T-helper 2 cell treated with Interferon-gamma antibody and Interleukin-4, amounts not matched to agents 5 μg/mL and 100 μg/mL, for 36 hours (primary cell): ENCODE measurements at regions not wholly inside any gene's neighbourhood (a gene's known extent, or its start where the extent isn't known, plus 50 kb on each side); places are given as distances from the start of the nearest gene placed in this dataset.

Source experiments
- DNase-seq: peaks from one replicate; pipeline ENCODE4 v3.0.0; 2021; ENCODE audit warnings: low spot score
- H3K27ac Mint-ChIP-seq: one replicate; pipeline ENCODE4 v1.8.0; 2021; ENCODE audit warnings: mild to moderate bottlenecking, mixed read lengths
- H3K27me3 Mint-ChIP-seq: one replicate; pipeline ENCODE4 v1.8.0; 2021; ENCODE audit warnings: low read depth, mixed read lengths
- H3K36me3 Mint-ChIP-seq: one replicate; pipeline ENCODE4 v1.8.0; 2021; ENCODE audit warnings: low read depth, mixed read lengths
- H3K4me1 Mint-ChIP-seq: one replicate; pipeline ENCODE4 v1.8.0; 2021; ENCODE audit warnings: low read depth, mixed read lengths
- H3K4me3 Mint-ChIP-seq: one replicate; pipeline ENCODE4 v1.8.0; 2022; ENCODE audit warnings: mild to moderate bottlenecking, moderate library complexity, mixed read lengths
- H3K9me3 Mint-ChIP-seq: one replicate; pipeline ENCODE4 v1.8.0; 2021; ENCODE audit warnings: mixed read lengths

- Mint-ChIP-seq H3K4me3 (no peak overlapping the region), H3K36me3 (no peaks in the 10 kb centered on the region), H3K27me3 (no peaks in the 10 kb centered on the region), H3K27ac (no peak overlapping the region), H3K4me1 (no peaks in the 10 kb centered on the region), H3K9me3 (no peaks in the 10 kb centered on the region)
- no peak for DNase-seq
Measured at GRCh38 chr14:56874375-56874774, 64.1 kb upstream of the OTX2 start.

GRCh38 chr14:56870336-56870735, 60.1 kb upstream of the OTX2 start:
- Mint-ChIP-seq H3K4me3 (no peak overlapping the region), H3K9me3 (no peaks in the 10 kb centered on the region), H3K36me3 (no peaks in the 10 kb centered on the region), H3K4me1 (no peaks in the 10 kb centered on the region), H3K27me3 (no peaks in the 10 kb centered on the region), H3K27ac (no peak overlapping the region)
- DNase-seq: no peak

- no peak overlapping the region for H3K27ac Mint-ChIP-seq
- H3K36me3 Mint-ChIP-seq: no peaks in the 10 kb centered on the region
- no peaks in the 10 kb centered on the region for H3K27me3 Mint-ChIP-seq
- H3K4me3 Mint-ChIP-seq: no peak overlapping the region
- H3K4me1 Mint-ChIP-seq: no peaks in the 10 kb centered on the region
- H3K9me3 Mint-ChIP-seq: no peaks in the 10 kb centered on the region
- no peak for DNase-seq
Measured at GRCh38 chr14:56868660-56869059, 58.4 kb upstream of the OTX2 start.

GRCh38 chr14:56862836-56863235, 52.6 kb upstream of the OTX2 start:
- H3K27me3 Mint-ChIP-seq: peaks cover 4% of the 10 kb centered on the region
- no peak overlapping the region for H3K4me3 Mint-ChIP-seq
- no peaks in the 10 kb centered on the region for H3K9me3 Mint-ChIP-seq
- H3K36me3 Mint-ChIP-seq: no peaks in the 10 kb centered on the region
- no peaks in the 10 kb centered on the region for H3K4me1 Mint-ChIP-seq
- H3K27ac Mint-ChIP-seq: no peak overlapping the region
- no peak for DNase-seq

- Mint-ChIP-seq H3K4me3 (no peak overlapping the region), H3K36me3 (no peaks in the 10 kb centered on the region), H3K4me1 (no peaks in the 10 kb centered on the region), H3K9me3 (no peaks in the 10 kb centered on the region), H3K27me3 (peaks cover 18% of the 10 kb centered on the region), H3K27ac (no peak overlapping the region)
- no peak for DNase-seq
Measured at GRCh38 chr14:56860441-56860840, 50.2 kb upstream of the OTX2 start.
